Neural cell (in vitro differentiated cells): ENCODE measurements at regions not wholly inside any gene's neighbourhood (a gene's known extent, or its start where the extent isn't known, plus 50 kb on each side); places are given as distances from the start of the nearest gene placed in this dataset.

Source experiments
- H2AFZ ChIP-seq: fragments of 200-600, 300-800 bp; sonication (generic), shearing (Covaris generic); 2 replicates; pipeline ENCODE4 v1.6.0; 2014; ENCODE audit warnings: low read depth, mild to moderate bottlenecking, antibody characterized with exemption, low read length, moderate library complexity
- H3F3A ChIP-seq: fragments of 200-600 bp; shearing (Covaris generic); 2 replicates; pipeline ENCODE4 v1.6.1; 2016; ENCODE audit warnings: mild to moderate bottlenecking, moderate library complexity, mixed read lengths, antibody characterized with exemption, low read length; ENCODE audit not compliant: insufficient read depth, poor library complexity, severe bottlenecking
- H3K27ac ChIP-seq: fragments of 200-600, 300-800 bp; sonication (generic), shearing (Covaris generic); 2 replicates; pipeline ENCODE4 v1.5.1; 2014; ENCODE audit warnings: mild to moderate bottlenecking, low read length, moderate library complexity
- H3K27me3 ChIP-seq: fragments of 300-800, 200-600 bp; sonication (generic), shearing (Covaris generic); 2 replicates; pipeline ENCODE4 v1.6.0; 2014; ENCODE audit warnings: mild to moderate bottlenecking, low read depth, low read length, moderate library complexity; ENCODE audit not compliant: insufficient read depth
- H3K36me3 ChIP-seq: fragments of 300-800, 200-600 bp; sonication (generic), shearing (Covaris generic); 2 replicates; pipeline ENCODE4 v1.5.1; 2014; ENCODE audit warnings: mild to moderate bottlenecking, antibody characterized with exemption, low read length, moderate library complexity; ENCODE audit not compliant: insufficient read depth
- H3K4me2 ChIP-seq: fragments of 300-800, 200-600 bp; sonication (generic), shearing (Covaris generic); 2 replicates; pipeline ENCODE4 v1.6.0; 2014; ENCODE audit warnings: mild to moderate bottlenecking, low read length
- H3K4me3 ChIP-seq: fragments of 300-800, 200-600 bp; sonication (generic), shearing (Covaris generic); 2 replicates; pipeline ENCODE4 v1.5.1; 2014; ENCODE audit warnings: mild to moderate bottlenecking, low read length, moderate library complexity
- H3K79me2 ChIP-seq: fragments of 200-600 bp; shearing (Covaris generic); replicated peaks from 2 replicates; pipeline ENCODE4 v1.6.0; 2014; ENCODE audit warnings: mild to moderate bottlenecking, low read length, moderate library complexity; ENCODE audit not compliant: insufficient read depth
- H3K9ac ChIP-seq: fragments of 300-800, 200-600 bp; sonication (generic), shearing (Covaris generic); 2 replicates; pipeline ENCODE4 v1.6.1; 2016; ENCODE audit warnings: mild to moderate bottlenecking, low read length, mixed read lengths
- H3K9me2 ChIP-seq: fragments of 200-600 bp; shearing (Covaris generic); 2 replicates; pipeline ENCODE4 v1.6.1; 2016; ENCODE audit warnings: mild to moderate bottlenecking, low read length, mixed read lengths; ENCODE audit not compliant: insufficient read depth
- H3K9me3 ChIP-seq: fragments of 200-600, 300-800 bp; sonication (generic), shearing (Covaris generic); 2 replicates; pipeline ENCODE4 v1.6.1; 2016; ENCODE audit warnings: mild to moderate bottlenecking, mixed run types, low read length, moderate library complexity, mixed read lengths
- H4K20me1 ChIP-seq: fragments of 200-600 bp; shearing (Covaris generic); 2 replicates; pipeline ENCODE4 v1.6.1; 2016; ENCODE audit warnings: mild to moderate bottlenecking, mixed run types; ENCODE audit not compliant: insufficient read depth
- EP300 ChIP-seq: fragments of 450-650 bp; conservative IDR thresholded peaks from 2 replicates; pipeline ENCODE4 v1.6.1; 2014; ENCODE audit warnings: antibody characterized with exemption, mild to moderate bottlenecking, moderate library complexity; ENCODE audit not compliant: poor library complexity, severe bottlenecking
- EZH2 ChIP-seq: fragments of 200-600, 300-800 bp; shearing (Covaris generic), sonication (generic); IDR thresholded peaks from 2 replicates; pipeline ENCODE4 v1.6.1; 2014; ENCODE audit warnings: antibody characterized with exemption, low read length, borderline replicate concordance, mild to moderate bottlenecking; ENCODE audit not compliant: insufficient read depth, poor library complexity, severe bottlenecking
- MXI1 ChIP-seq: fragments of 450-650 bp; conservative IDR thresholded peaks from 2 replicates; pipeline ENCODE4 v1.6.1; 2014; ENCODE audit warnings: antibody characterized with exemption, mild to moderate bottlenecking; ENCODE audit not compliant: poor library complexity, severe bottlenecking
- POLR2AphosphoS5 ChIP-seq: IDR thresholded peaks from 2 replicates; pipeline ENCODE4 v1.6.1; 2012
- RAD21 ChIP-seq: fragments of 450-650 bp; conservative IDR thresholded peaks from 2 replicates; pipeline ENCODE4 v1.6.1; 2014; ENCODE audit warnings: antibody characterized with exemption, mild to moderate bottlenecking, moderate library complexity
- SMC3 ChIP-seq: fragments of 450-650 bp; conservative IDR thresholded peaks from 2 replicates; pipeline ENCODE4 v1.6.1; 2014; ENCODE audit warnings: antibody characterized with exemption, mild to moderate bottlenecking, moderate library complexity; ENCODE audit not compliant: poor library complexity
- TAF1 ChIP-seq: IDR thresholded peaks from 2 replicates; pipeline ENCODE4 v1.6.1; 2012; ENCODE audit warnings: low read depth
- TF ChIP-seq, protein P1 (sequence below): IDR thresholded peaks from 2 replicates; pipeline ENCODE4 v1.6.1; 2012; ENCODE audit warnings: borderline replicate concordance
- TF ChIP-seq, protein P2 (sequence below): fragments of 450-650 bp; IDR thresholded peaks from 2 replicates; pipeline ENCODE4 v1.5.1; 2014; ENCODE audit warnings: antibody characterized with exemption, mild to moderate bottlenecking, moderate library complexity; ENCODE audit not compliant: poor library complexity, severe bottlenecking

DNA sequence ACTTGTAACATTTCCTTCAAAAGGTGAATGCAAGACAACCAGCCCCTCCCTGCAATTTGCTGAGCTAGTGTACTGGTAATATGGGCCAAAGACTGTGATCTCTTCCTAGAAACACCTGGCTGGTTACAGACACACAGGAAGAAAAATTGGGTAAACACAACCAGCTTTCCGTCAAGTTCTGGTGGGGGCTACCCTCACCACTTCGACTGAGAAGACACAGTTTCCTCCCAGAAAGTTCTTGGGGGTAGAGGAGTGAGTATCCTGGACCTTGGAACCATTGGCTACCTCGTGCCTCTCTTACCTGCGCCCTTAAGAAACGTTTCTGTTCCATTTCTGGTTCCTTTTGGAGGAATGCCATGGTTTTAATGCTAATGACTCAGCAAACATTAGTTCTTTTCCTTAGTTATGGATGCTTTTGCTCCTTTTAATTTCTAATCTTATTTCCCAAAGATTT is 120.9 kb upstream of the DLX2 start:
- no peak overlapping the region for H3K4me2 ChIP-seq
- H3K27ac ChIP-seq: no peak overlapping the region
- H3K9me3 ChIP-seq: no peaks in the 10 kb centered on the region
- H3K79me2 ChIP-seq: no peaks in the 10 kb centered on the region
- no peak for TF ChIP-seq TAF1
- TF ChIP-seq POLR2AphosphoS5: no peak
- TF ChIP-seq RAD21: no peak
- TF ChIP-seq, protein P1, sequence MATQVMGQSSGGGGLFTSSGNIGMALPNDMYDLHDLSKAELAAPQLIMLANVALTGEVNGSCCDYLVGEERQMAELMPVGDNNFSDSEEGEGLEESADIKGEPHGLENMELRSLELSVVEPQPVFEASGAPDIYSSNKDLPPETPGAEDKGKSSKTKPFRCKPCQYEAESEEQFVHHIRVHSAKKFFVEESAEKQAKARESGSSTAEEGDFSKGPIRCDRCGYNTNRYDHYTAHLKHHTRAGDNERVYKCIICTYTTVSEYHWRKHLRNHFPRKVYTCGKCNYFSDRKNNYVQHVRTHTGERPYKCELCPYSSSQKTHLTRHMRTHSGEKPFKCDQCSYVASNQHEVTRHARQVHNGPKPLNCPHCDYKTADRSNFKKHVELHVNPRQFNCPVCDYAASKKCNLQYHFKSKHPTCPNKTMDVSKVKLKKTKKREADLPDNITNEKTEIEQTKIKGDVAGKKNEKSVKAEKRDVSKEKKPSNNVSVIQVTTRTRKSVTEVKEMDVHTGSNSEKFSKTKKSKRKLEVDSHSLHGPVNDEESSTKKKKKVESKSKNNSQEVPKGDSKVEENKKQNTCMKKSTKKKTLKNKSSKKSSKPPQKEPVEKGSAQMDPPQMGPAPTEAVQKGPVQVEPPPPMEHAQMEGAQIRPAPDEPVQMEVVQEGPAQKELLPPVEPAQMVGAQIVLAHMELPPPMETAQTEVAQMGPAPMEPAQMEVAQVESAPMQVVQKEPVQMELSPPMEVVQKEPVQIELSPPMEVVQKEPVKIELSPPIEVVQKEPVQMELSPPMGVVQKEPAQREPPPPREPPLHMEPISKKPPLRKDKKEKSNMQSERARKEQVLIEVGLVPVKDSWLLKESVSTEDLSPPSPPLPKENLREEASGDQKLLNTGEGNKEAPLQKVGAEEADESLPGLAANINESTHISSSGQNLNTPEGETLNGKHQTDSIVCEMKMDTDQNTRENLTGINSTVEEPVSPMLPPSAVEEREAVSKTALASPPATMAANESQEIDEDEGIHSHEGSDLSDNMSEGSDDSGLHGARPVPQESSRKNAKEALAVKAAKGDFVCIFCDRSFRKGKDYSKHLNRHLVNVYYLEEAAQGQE: no peak
- TF ChIP-seq MXI1: no peak
- TF ChIP-seq SMC3: no peak
- no peak for TF ChIP-seq EP300
- no peak for TF ChIP-seq EZH2
- TF ChIP-seq, protein P2, sequence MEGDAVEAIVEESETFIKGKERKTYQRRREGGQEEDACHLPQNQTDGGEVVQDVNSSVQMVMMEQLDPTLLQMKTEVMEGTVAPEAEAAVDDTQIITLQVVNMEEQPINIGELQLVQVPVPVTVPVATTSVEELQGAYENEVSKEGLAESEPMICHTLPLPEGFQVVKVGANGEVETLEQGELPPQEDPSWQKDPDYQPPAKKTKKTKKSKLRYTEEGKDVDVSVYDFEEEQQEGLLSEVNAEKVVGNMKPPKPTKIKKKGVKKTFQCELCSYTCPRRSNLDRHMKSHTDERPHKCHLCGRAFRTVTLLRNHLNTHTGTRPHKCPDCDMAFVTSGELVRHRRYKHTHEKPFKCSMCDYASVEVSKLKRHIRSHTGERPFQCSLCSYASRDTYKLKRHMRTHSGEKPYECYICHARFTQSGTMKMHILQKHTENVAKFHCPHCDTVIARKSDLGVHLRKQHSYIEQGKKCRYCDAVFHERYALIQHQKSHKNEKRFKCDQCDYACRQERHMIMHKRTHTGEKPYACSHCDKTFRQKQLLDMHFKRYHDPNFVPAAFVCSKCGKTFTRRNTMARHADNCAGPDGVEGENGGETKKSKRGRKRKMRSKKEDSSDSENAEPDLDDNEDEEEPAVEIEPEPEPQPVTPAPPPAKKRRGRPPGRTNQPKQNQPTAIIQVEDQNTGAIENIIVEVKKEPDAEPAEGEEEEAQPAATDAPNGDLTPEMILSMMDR: no peak
- no peak overlapping the region for H2AFZ ChIP-seq
- no peaks in the 10 kb centered on the region for H3K36me3 ChIP-seq
- H3F3A ChIP-seq: no peaks in the 10 kb centered on the region
- no peaks in the 10 kb centered on the region for H3K27me3 ChIP-seq
- no peak overlapping the region for H3K9ac ChIP-seq
- H4K20me1 ChIP-seq: no peaks in the 10 kb centered on the region
- H3K4me3 ChIP-seq: no peak overlapping the region
- no peaks in the 10 kb centered on the region for H3K9me2 ChIP-seq

DNA sequence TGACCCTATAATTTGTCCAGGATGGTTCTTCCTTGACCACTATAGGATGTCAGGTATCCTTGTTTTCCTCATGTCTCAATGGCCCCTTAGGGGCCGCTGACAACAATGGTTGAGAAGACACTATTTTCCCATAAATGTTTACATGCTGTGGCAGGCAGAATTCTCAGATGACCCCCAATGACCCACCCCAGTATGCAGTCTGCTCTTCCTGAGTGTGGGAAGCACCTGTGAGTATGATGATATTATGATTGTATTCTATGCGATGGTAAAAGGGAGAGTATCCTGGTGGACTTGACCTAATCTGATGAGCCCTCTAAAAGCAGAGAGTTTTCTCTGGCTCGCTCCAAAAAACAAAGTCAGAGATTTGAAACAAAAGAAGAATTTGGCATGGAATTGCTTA is 123.1 kb upstream of the DLX2 start:
- Histone ChIP-seq H3K4me3 (no peak overlapping the region), H3K9me3 (no peaks in the 10 kb centered on the region), H2AFZ (no peak overlapping the region), H3K27ac (no peak overlapping the region), H3K79me2 (no peaks in the 10 kb centered on the region), H3F3A (no peaks in the 10 kb centered on the region), H4K20me1 (no peaks in the 10 kb centered on the region), H3K36me3 (no peaks in the 10 kb centered on the region), H3K9ac (no peak overlapping the region), H3K4me2 (no peak overlapping the region), H3K9me2 (no peaks in the 10 kb centered on the region), H3K27me3 (no peaks in the 10 kb centered on the region)
- TF ChIP-seq, protein P2: no peak
- TF ChIP-seq SMC3: no peak
- TF ChIP-seq, protein P1: no peak
- no peak for TF ChIP-seq MXI1
- no peak for TF ChIP-seq TAF1
- no peak for TF ChIP-seq RAD21
- no peak for TF ChIP-seq POLR2AphosphoS5
- no peak for TF ChIP-seq EZH2
- TF ChIP-seq EP300: no peak
